OCI-LY3 (cell line): ENCODE measurements at regions not wholly inside any gene's neighbourhood (a gene's known extent, or its start where the extent isn't known, plus 50 kb on each side); places are given as distances from the start of the nearest gene placed in this dataset.

Source experiments
- CTCF ChIP-seq: fragments of 200-600, 300-600 bp; sonication (generic); IDR thresholded peaks from 2 replicates; pipeline ENCODE4 v1.5.1; 2014; ENCODE audit warnings: antibody characterized with exemption, low read length, low read depth
- EZH2phosphoT487 ChIP-seq: fragments of 200-600 bp; shearing (Covaris generic); IDR thresholded peaks from 2 replicates; pipeline ENCODE4 v1.6.1; 2018; ENCODE audit warnings: antibody characterized with exemption, mixed run types, low read depth

GRCh38 chr2:120452945-120453634, 107.2 kb downstream of the INHBB start:
- TF ChIP-seq EZH2phosphoT487 (no peak), CTCF (no peak)
